Colonic mucosa (tissue), 4 donors: ENCODE measurements at regions not wholly inside any gene's neighbourhood (a gene's known extent, or its start where the extent isn't known, plus 50 kb on each side); places are given as distances from the start of the nearest gene placed in this dataset.

Source experiments
- DNase-seq: peaks from one replicate; pipeline ENCODE4 v3.0.0-alpha.2; 2020
- H3K27ac ChIP-seq: fragments of 200-600 bp; one replicate; pipeline ENCODE4 v1.8.0; 2021
- H3K27me3 ChIP-seq: fragments of 200-600 bp; one replicate; pipeline ENCODE4 v1.8.0; 2021
- H3K36me3 ChIP-seq: fragments of 200-600 bp; one replicate; pipeline ENCODE4 v1.8.0; 2021
- H3K4me1 ChIP-seq: fragments of 200-600 bp; one replicate; pipeline ENCODE4 v1.8.0; 2021; ENCODE audit warnings: mild to moderate bottlenecking
- H3K4me3 ChIP-seq: fragments of 200-600 bp; one replicate; pipeline ENCODE4 v1.8.0; 2021
- H3K9ac ChIP-seq, 2 donors: one replicate each; pipeline ENCODE4 v1.7.0; 2013; ENCODE audit warnings: control low read depth in 2 of 2, low read depth in 2 of 2, low read length in 2 of 2
- H3K9me3 ChIP-seq: fragments of 200-600 bp; one replicate; pipeline ENCODE4 v1.8.0; 2021
- intact Hi-C: fragments of 100-400 bp; cut with DNase I; formaldehyde crosslinking; loops from one replicate; pipeline ENCODE4 v1.14.1; 2022
- TF ChIP-seq, protein P1 (sequence below): fragments of 200-600 bp; IDR thresholded peaks from one replicate; pipeline ENCODE4 v1.8.0; 2022; ENCODE audit warnings: antibody characterized with exemption, mild to moderate bottlenecking
- donor health status: healthy.
- donor health status: DM: no; HTN: no; CAD: no.
- donor health status: DM: no; HTN: no; CAD: no.

DNA sequence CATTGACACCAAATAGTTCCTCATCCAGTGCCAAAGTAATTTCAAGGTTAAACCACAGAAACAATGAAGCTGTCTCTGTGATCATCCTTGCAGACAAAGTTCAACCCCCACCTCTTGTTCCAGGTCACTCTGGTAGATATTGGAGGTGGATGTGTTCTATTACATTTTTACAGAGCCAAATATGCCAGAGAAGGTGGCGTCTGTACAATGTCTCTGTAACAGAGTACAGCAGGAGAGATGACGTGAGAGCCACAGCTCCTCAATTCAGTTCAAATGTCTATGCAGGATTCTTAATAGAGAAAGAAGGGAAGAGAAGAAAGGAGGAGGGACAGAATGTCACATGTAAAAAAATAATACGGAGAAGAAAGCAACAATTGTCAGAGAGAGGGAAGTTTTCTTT lies 268.3 kb upstream of the OR4E1 start:
- no peaks in the 10 kb centered on the region for H3K36me3 ChIP-seq
- no peak for DNase-seq
- no peak overlapping the region for H3K4me3 ChIP-seq
- H3K27me3 ChIP-seq, result no peaks in the 10 kb centered on the region
- no peaks in the 10 kb centered on the region for H3K9me3 ChIP-seq
- intact Hi-C loops, result no loop called here
- no peak overlapping the region for H3K9ac ChIP-seq
- TF ChIP-seq, protein P1, sequence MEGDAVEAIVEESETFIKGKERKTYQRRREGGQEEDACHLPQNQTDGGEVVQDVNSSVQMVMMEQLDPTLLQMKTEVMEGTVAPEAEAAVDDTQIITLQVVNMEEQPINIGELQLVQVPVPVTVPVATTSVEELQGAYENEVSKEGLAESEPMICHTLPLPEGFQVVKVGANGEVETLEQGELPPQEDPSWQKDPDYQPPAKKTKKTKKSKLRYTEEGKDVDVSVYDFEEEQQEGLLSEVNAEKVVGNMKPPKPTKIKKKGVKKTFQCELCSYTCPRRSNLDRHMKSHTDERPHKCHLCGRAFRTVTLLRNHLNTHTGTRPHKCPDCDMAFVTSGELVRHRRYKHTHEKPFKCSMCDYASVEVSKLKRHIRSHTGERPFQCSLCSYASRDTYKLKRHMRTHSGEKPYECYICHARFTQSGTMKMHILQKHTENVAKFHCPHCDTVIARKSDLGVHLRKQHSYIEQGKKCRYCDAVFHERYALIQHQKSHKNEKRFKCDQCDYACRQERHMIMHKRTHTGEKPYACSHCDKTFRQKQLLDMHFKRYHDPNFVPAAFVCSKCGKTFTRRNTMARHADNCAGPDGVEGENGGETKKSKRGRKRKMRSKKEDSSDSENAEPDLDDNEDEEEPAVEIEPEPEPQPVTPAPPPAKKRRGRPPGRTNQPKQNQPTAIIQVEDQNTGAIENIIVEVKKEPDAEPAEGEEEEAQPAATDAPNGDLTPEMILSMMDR, result no peak
- H3K27ac ChIP-seq, result no peak overlapping the region
- no peaks in the 10 kb centered on the region for H3K4me1 ChIP-seq

DNA sequence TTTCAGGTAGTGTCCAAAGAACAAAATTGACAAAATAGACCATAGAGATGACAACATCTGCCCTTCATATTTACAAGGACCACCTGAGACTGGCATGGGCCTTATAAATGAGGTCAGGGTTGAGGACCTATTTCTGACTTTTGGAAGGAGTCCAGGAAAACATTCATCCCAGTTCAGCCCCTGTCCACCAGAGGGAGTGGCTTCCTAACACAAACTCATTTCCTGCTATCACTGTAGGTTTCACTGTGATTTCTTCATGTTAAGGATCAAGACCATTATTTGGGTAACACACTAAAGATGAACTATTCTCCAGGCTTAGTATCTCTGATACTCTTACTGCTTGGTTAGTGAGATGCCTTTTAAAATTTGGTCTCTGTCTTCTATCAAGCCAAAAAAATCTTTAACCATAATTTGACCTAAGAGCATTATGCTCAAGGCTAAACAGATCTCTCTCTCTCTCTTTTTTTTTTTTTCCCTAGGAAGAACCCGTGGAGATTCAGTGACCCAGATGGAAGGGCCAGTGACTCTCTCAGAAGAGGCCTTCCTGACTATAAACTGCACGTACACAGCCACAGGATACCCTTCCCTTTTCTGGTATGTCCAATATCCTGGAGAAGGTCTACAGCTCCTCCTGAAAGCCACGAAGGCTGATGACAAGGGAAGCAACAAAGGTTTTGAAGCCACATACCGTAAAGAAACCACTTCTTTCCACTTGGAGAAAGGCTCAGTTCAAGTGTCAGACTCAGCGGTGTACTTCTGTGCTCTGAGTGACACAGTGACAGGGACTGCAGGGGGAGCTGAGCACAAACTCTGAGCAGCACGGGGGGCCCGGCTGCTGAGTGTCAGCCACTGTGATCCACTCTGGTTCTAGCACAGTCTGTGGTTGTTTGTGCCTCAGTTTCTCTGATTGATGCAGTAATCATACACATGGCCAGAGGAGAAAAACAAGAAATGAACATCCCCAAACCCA lies 267.6 kb upstream of the OR4E1 start:
- DNase-seq, result no peak
- Histone ChIP-seq H3K4me3 (no peak overlapping the region), H3K36me3 (no peaks in the 10 kb centered on the region), H3K9ac (no peak overlapping the region), H3K9me3 (no peaks in the 10 kb centered on the region), H3K27me3 (no peaks in the 10 kb centered on the region), H3K4me1 (no peaks in the 10 kb centered on the region), H3K27ac (no peak overlapping the region)
- TF ChIP-seq, protein P1, result peak; percentile 45
- intact Hi-C loops, result no loop called here

DNA sequence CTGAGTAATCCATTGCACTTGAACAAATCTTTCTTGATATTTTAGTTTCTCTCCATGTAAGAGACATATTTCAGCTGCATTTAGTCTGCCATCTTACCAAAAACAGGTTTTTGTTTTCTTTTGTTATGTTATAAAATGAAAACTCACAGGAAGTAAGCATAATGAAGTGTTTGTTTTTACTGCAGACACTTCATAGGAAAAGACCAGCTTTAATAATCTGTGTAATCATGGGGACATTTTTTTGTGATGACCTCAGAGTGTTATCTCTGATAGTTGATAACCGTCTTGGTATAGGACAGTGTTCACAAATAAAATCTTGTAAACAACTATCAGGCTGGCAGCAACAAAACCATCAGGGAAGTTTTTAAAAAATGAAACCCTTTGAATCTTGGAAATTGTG lies 266.2 kb upstream of the OR4E1 start:
- no peaks in the 10 kb centered on the region for H3K36me3 ChIP-seq
- TF ChIP-seq, protein P1, result no peak
- H3K27me3 ChIP-seq, result no peaks in the 10 kb centered on the region
- H3K9ac ChIP-seq, result no peak overlapping the region
- no peak overlapping the region for H3K4me3 ChIP-seq
- no peak overlapping the region for H3K27ac ChIP-seq
- intact Hi-C loops, result no loop called here
- H3K4me1 ChIP-seq, result no peaks in the 10 kb centered on the region
- no peak for DNase-seq
- H3K9me3 ChIP-seq, result no peaks in the 10 kb centered on the region

DNA sequence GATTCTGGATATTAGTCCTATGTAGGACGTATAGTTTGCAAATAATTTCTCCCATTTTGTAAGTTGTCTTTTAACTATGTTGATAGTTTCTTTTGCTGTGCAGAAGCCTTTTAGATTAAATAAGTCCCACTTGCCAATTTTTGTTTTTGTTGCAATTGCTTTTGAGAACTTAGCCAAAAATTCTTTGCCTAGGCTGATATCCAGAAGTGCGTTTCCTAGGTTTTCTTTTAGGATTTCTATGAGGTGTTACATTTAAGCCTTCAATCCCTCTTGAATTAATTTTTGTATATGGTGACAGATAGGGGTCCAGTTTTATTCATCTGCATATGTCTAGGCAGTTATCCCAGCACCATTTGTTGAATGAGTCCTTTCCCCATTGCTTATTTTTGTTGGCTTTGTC lies 264.4 kb upstream of the OR4E1 start:
- no peak overlapping the region for H3K9ac ChIP-seq

DNA sequence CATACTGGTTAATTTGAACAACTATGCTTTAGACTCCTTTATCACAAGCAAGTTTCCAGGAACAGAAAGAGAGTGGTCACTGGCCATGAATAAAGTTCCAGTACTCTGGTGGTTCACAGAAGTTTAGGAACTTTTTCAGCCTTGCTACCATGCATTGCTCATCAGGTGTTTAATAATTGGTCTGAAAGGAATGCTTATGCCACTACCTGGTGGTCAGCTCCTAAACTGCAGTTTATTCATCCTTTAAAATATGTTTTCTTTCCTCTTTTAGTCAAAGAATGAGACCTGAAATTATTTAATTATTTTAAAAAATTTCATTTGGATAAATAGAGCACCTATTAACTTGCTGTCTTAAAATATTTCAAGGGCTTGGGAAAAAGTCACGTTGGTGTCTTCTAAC lies 260.1 kb upstream of the OR4E1 start:
- Histone ChIP-seq H3K27ac (no peak overlapping the region), H3K9ac (no peak overlapping the region), H3K36me3 (no peaks in the 10 kb centered on the region), H3K9me3 (no peaks in the 10 kb centered on the region), H3K4me1 (no peaks in the 10 kb centered on the region), H3K27me3 (no peaks in the 10 kb centered on the region), H3K4me3 (no peak overlapping the region)
- no peak for DNase-seq
- TF ChIP-seq, protein P1, result no peak
- intact Hi-C loops, result no loop called here

More for the DNA sequence above, 264.4 kb upstream of the OR4E1 start:
- TF ChIP-seq, protein P1, result no peak
- intact Hi-C loops, result no loop called here
- no peak for DNase-seq
- H3K36me3 ChIP-seq, result no peaks in the 10 kb centered on the region
- no peak overlapping the region for H3K4me3 ChIP-seq
- H3K27ac ChIP-seq, result no peak overlapping the region
- H3K4me1 ChIP-seq, result no peaks in the 10 kb centered on the region
- H3K27me3 ChIP-seq, result no peaks in the 10 kb centered on the region
- H3K9me3 ChIP-seq, result no peaks in the 10 kb centered on the region
